Ascending aorta (tissue), 2 donors: ENCODE measurements at regions not wholly inside any gene's neighbourhood (a gene's known extent, or its start where the extent isn't known, plus 50 kb on each side); places are given as distances from the start of the nearest gene placed in this dataset.
A peak's percentile ranks its signal among the peaks of the same experiment; 100 is the strongest.
"Not testable (repeated sequence)": the region's sequence is repeated elsewhere in the genome, so short reads cannot be mapped to it uniquely, and the experiment has no call there.

ENCODE experiments used
- DNase-seq, 2 donors: peaks; one replicate each; pipeline ENCODE4 v3.0.0-alpha.2; 2019; ENCODE audit warnings: low spot score in 2 of 2
- H3K27ac ChIP-seq, 2 donors: fragments of 200-600 bp; sonication (generic); one replicate each; pipeline ENCODE4 v1.5.1; 2016 to 2017; ENCODE audit warnings: mild to moderate bottlenecking in 1 of 2
- H3K27me3 ChIP-seq: fragments of 200-600 bp; sonication (generic); one replicate; pipeline ENCODE4 v1.5.1; 2017
- H3K36me3 ChIP-seq, 2 donors: fragments of 200-600 bp; sonication (generic); one replicate each; pipeline ENCODE4 v1.5.1; 2016
- H3K4me1 ChIP-seq, 2 donors: fragments of 200-600 bp; sonication (generic); one replicate each; pipeline ENCODE4 v1.5.1; 2016 to 2017; ENCODE audit warnings: mild to moderate bottlenecking in 1 of 2
- H3K4me3 ChIP-seq, 2 donors: fragments of 200-600 bp; sonication (generic); one replicate each; pipeline ENCODE4 v1.5.1; 2016 to 2017; ENCODE audit warnings: mild to moderate bottlenecking in 1 of 2
- H3K9me3 ChIP-seq, 2 donors: fragments of 200-600 bp; sonication (generic); one replicate each; pipeline ENCODE4 v1.5.1; 2016
- intact Hi-C: fragments of 100-400 bp; cut with DNase I; formaldehyde crosslinking; loops from one replicate; pipeline ENCODE4 v1.15.1; 2023
- TF ChIP-seq, protein P1 (sequence below), 3 experiments: fragments of 200-600 bp in 2 of 3; fragments of 450-650 bp in 1 of 3; sonication (generic) in 2 of 3; IDR thresholded peaks; one replicate each; pipeline ENCODE4 v1.5.1; 2016 to 2019; ENCODE audit warnings: antibody characterized with exemption in 3 of 3, mild to moderate bottlenecking in 1 of 3, moderate library complexity in 1 of 3

DNA sequence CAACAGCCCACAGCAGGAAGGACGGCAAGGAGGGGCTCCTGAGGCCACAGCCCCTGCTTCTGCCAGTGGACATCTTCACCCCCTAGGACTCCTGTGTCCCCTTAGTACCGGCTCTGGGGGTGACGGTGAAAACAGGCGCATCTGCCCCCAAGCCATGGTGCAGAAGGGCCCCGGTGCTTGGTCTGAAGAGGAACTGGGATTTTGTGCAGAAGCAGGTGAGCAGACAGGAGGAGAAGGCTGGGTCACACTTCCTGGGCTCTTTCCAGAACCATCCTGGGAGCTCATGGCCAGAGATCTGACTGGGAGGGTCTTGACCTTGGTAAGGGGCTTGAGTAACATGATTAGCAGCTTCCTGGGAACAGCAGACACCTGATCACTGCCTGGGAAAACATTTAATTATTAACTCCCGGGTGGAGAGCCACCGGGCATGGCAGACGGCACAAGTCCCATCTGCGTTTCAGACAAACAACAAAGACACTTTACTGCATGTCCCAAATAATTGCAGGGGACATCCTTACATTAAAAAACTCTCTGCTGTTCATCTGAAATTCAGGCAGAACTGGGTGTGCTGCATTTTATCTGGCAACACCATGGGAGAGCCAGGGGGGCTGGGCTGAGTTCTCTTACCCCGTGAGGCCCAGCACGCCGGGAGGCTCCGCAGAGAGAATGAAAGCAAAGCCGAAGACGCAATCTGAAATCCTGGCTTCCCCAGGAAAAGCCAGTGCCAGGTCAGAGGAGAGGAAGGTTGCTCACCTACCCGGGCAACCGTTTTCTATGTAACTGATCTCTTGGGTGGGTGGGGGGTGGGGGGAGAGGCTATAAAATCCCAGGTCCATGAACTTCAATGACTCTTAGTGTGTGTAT lies 1542.8 kb downstream of the TSPY10 start:
- H3K4me1 ChIP-seq: no peaks in the 10 kb centered on the region
- H3K36me3 ChIP-seq: no peaks in the 10 kb centered on the region
- H3K9me3 ChIP-seq: no peaks in the 10 kb centered on the region
- no peaks in the 10 kb centered on the region for H3K27me3 ChIP-seq
- DNase-seq: no peak
- TF ChIP-seq, protein P1, sequence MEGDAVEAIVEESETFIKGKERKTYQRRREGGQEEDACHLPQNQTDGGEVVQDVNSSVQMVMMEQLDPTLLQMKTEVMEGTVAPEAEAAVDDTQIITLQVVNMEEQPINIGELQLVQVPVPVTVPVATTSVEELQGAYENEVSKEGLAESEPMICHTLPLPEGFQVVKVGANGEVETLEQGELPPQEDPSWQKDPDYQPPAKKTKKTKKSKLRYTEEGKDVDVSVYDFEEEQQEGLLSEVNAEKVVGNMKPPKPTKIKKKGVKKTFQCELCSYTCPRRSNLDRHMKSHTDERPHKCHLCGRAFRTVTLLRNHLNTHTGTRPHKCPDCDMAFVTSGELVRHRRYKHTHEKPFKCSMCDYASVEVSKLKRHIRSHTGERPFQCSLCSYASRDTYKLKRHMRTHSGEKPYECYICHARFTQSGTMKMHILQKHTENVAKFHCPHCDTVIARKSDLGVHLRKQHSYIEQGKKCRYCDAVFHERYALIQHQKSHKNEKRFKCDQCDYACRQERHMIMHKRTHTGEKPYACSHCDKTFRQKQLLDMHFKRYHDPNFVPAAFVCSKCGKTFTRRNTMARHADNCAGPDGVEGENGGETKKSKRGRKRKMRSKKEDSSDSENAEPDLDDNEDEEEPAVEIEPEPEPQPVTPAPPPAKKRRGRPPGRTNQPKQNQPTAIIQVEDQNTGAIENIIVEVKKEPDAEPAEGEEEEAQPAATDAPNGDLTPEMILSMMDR (IDR thresholded peaks at IDR 0.05): no peak
- intact Hi-C loops: no loop called here
- no peak overlapping the region for H3K4me3 ChIP-seq
- no peak overlapping the region for H3K27ac ChIP-seq

DNA sequence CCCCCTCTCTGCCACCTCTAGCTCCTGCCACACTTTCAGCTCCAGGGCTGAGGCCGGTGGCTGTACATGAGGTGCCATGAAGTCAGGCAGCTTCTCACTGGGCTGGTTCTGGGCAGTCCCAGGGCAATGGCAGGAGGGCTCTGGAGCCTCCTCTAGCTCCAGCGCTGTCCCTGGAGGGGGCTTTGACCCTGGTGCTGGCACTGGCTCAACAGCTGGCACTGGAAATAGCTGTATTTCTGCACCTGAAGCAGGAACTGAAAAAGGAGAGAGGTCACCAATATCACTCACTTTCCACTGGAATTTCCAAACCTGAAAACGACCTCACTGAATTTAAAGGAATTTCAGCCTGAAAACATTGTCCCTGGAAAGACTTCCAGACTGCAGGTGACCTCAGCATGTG lies 1558.1 kb downstream of the TSPY10 start:
- H3K4me3 ChIP-seq, H3K36me3 ChIP-seq, H3K9me3 ChIP-seq, H3K4me1 ChIP-seq, H3K27ac ChIP-seq, intact Hi-C loops, H3K27me3 ChIP-seq, DNase-seq: not testable (repeated sequence)

DNA sequence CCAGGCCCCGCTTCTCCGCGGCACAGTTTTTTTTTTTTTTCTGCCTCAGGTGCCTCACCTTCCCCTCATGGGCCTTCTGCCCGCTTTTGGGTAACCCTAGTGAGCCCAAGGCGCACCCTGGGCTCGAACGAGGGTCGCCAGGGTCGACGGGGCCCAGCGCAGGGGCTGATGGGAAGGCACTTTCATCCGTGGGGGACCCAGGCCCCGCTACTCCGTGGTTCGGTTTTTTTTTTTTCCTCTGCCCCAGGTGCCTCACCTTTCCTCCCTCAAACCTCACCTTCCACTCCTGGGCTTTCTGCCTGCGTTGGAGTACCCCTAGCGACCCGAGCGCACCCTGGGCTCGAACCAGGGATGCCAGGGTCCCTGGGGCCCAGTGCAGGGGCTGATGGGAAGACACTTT lies 1569.8 kb downstream of the TSPY10 start:
- H3K27ac ChIP-seq, intact Hi-C loops, DNase-seq, H3K9me3 ChIP-seq, H3K36me3 ChIP-seq, H3K27me3 ChIP-seq, H3K4me3 ChIP-seq, H3K4me1 ChIP-seq: not testable (repeated sequence)

DNA sequence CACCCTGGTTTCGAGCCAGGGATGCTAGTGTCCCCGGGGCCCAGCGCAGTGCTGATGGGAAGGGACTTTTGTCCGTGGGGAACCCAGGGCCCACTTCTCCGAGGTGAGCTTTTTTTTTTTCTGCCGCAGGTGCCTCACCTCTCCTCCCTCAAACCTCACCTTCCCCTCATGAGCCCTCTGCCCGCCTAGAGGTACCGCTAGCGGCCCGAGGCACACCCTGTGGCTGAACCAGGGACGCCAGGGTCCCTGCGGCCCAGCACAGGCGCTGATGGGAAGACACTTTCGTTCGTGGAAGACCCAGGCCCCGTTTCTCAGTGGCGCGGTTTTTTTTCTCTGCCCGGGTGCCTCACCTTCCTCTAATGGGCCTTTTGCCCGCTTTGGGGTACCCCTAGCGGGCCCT lies 1570.7 kb downstream of the TSPY10 start:
- DNase-seq, H3K9me3 ChIP-seq, intact Hi-C loops: not testable (repeated sequence)

DNA sequence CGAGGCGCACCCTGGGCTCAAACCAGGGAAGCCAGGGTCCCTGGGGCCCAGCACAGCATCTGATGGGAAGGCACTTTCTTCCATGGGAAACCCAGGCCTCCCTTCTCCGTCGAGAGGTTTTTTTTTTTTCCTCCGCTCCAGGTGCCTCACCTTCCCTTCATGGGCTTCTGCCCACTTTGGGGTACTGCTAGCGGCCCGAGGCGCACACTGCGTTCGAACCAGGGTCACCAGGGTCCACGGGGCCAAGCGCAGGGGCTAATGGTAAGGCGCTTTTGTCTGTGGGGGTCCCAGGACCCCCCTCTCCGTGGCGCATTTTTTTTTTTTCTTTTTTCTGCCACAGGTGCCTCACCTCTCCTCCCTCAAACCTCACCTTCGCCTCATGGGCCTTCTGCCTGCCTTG lies 1571.3 kb downstream of the TSPY10 start:
- TF ChIP-seq, protein P1 (IDR thresholded peaks at IDR 0.05): no peak
- H3K9me3 ChIP-seq: no peaks in the 10 kb centered on the region
- no peaks in the 10 kb centered on the region for H3K36me3 ChIP-seq
- H3K4me3 ChIP-seq: no peak overlapping the region
- no peaks in the 10 kb centered on the region for H3K4me1 ChIP-seq
- no peaks in the 10 kb centered on the region for H3K27me3 ChIP-seq
- DNase-seq: no peak
- no peak overlapping the region for H3K27ac ChIP-seq
- intact Hi-C loops: no loop called here

More for the DNA sequence above, 1570.7 kb downstream of the TSPY10 start:
- H3K27me3 ChIP-seq, H3K36me3 ChIP-seq, H3K4me3 ChIP-seq, H3K27ac ChIP-seq, H3K4me1 ChIP-seq: not testable (repeated sequence)

DNA sequence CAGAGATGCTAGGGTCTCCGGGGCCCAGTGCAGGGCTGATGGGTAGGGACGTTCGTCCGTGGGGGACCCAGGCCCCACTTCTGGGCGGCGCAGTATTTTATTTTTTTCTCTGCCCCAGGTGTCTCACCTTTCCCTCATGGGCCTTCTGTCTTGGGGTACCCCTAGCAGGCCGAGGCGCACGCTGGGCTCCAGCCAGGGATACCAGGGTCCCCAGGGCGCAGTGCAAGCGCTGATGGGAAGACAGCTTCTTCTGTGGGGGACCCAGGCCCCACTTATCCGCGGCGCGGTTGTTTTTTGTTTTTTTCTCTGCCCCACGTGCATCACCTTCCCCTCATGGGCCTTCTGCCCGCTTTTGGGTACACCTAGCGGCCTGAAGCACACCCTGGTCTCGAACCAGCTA lies 1572.8 kb downstream of the TSPY10 start:
- intact Hi-C loops, H3K27ac ChIP-seq, H3K4me3 ChIP-seq: not testable (repeated sequence)

DNA sequence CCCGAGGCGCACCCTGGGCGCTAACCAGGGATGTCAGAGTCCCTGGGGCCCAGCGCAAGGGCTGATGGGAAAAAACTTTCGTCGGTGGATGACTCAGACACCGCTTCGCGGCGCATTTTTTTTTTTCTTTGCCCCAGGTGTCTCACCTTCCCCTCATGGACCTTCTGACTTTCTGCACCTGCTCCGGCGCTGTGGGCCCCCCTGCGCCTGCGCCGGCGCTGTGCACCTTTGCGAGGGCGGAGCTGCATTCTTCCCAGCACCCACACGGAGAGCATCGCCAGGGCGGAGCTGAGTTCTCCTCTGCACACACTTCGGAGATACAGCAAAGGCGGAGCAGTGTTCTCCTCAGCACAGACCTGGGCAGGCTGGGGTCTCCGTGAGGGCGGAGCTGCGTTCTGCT lies 1575.3 kb downstream of the TSPY10 start:
- H3K4me3 ChIP-seq, H3K27me3 ChIP-seq, intact Hi-C loops, H3K9me3 ChIP-seq, DNase-seq, H3K27ac ChIP-seq, H3K36me3 ChIP-seq, H3K4me1 ChIP-seq: not testable (repeated sequence)

More for the DNA sequence above, 1572.8 kb downstream of the TSPY10 start:
- not testable (repeated sequence) for H3K36me3 ChIP-seq, DNase-seq, H3K27me3 ChIP-seq, H3K4me1 ChIP-seq, H3K9me3 ChIP-seq

DNA sequence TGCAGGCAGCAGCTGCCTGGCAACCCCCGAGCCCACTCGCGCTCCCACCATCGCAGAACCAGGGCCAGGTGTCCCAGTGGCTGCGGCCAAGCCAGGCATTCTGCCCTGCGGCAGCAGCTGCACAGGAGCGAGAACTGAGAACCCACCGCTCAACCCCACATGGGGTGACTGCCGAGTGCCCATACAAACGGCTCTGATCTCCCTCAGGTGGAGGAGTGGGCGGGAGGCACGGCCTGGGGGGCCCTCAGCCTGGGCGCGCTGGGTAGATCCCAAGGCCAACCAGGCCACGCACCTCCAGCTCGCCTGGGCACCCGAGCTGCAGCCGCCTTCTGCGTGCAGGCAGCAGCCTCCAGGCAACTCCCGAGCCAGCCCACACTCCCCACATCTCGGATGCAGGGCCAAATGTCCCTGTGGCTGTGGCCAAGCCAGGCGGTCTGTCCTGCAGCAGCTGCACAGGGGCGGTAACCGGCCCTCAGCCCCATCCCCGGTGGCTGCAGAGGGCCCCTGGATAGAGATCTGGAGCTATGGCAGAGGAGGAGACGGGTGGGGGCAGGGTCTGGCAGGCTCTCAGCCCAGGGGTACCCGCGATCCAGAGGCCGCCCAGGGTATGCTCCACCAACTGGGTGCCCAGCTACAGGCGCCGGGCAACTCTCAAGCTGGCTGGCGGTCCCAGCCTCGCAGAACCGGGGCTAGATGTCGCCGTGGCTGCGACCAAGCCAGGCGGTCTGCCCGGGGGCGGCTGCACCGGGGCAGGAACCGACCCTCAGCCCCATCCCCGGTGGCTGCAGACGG lies 1579.6 kb downstream of the TSPY10 start:
- peak in 1 of 2 donors; percentile 64 for DNase-seq
- intact Hi-C loops, H3K4me1 ChIP-seq, H3K27ac ChIP-seq, H3K4me3 ChIP-seq, H3K36me3 ChIP-seq, H3K27me3 ChIP-seq, H3K9me3 ChIP-seq: not testable (repeated sequence)

DNA sequence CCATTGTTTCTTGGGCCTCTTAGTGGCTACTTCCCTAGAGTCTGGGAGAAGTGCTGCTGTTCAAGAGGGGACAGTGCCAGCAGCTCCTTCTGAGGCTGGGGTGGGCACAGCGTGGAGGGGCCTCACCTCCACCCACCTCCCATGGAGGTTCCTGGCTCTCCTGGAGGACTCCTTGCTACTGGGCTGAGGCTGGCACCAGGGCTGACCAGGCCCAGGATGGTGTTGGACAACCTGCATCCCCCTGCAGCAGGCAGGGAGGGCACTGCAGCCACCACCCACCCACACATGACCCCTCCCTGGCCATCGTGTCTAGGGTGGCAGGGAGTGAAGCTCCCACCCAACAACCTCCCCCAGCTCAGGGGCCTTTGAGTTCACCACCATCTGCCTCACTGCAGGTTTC lies 1549.3 kb upstream of the USP9Y start:
- DNase-seq, H3K27ac ChIP-seq, H3K36me3 ChIP-seq, H3K9me3 ChIP-seq, intact Hi-C loops, H3K4me3 ChIP-seq, H3K27me3 ChIP-seq, H3K4me1 ChIP-seq: not testable (repeated sequence)

DNA sequence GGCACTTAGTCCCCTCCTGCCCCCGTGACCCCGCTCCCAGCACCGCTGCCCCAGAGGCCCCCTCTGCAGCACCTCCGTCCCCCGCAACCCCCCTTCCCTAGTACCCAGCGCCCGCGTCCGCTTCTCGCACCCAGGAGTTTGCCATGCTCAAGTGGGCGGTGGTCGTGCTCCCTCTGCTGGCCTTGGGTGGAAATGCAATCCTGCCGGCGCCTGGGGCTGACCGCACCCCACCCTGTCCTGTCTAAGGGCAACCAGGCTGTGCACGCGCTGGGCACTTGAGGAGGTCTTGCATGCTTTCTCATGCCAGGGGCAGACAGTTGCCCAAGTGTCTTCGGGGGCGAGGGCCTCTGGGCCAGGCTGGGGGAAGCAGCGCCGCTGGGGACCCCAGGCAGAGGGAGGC lies 1544.9 kb upstream of the USP9Y start:
- H3K4me3 ChIP-seq, H3K27ac ChIP-seq, H3K9me3 ChIP-seq, intact Hi-C loops, H3K27me3 ChIP-seq, H3K4me1 ChIP-seq, DNase-seq, H3K36me3 ChIP-seq: not testable (repeated sequence)

DNA sequence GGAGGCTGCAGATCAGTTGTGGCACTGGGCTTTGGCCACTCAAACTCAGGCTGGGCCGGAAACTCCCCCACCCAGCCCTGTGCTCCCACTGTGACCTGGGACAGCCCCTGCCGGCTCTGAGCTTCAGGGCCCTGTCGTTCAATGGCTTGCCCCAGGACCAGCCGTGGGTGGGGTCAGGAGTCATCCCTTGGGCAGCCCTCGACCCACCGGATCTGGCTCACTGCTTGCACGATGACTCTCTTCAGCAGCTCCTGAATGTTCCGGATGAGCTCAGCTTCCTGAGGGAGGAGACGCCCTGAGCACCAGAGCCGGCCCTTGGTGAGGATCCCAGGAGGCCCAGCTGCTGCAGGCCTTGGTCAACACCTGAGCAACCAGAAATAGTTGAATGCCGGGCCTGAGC lies 1544.2 kb upstream of the USP9Y start:
- not testable (repeated sequence) for H3K27ac ChIP-seq

DNA sequence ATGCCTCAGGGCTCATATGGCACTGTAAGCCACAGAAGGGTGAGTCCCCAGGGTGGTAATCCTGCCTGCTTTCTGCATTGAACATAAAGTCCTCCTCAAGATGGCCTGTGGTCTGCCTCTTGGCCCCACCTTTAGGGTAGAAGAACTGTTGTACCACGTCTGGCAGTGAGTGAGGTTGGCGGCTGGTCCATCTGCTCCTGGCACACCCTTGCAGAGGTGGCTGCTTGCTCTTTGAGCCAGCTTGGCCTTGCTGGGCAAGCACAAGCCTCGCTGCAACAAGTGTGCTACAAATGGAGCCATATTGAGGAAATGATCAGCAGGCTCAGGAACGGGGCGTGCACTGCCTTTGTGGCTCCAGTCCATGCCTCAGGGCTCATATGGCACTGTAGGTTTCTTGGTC lies 1524.0 kb upstream of the USP9Y start:
- H3K4me3 ChIP-seq, H3K4me1 ChIP-seq, intact Hi-C loops, H3K27ac ChIP-seq, H3K9me3 ChIP-seq, H3K36me3 ChIP-seq, H3K27me3 ChIP-seq: not testable (repeated sequence)
- peak in 1 of 2 donors; percentile 58 for DNase-seq

More for the DNA sequence above, 1544.2 kb upstream of the USP9Y start:
- intact Hi-C loops, H3K4me1 ChIP-seq, H3K27me3 ChIP-seq, H3K4me3 ChIP-seq, H3K36me3 ChIP-seq, DNase-seq, H3K9me3 ChIP-seq: not testable (repeated sequence)
